ENCODE measurements at regions not wholly inside any gene's neighbourhood (a gene's known extent, or its start where the extent isn't known, plus 50 kb on each side); places are given as distances from the start of the nearest gene placed in this dataset.

- 0 out of 2 replicates have a peak, but pooled peaks have one; percentile 23 for TF ChIP-seq ZNF547 (CRISPR knock-in tag; IDR thresholded peaks at IDR 0.05)
- no peak for TF ChIP-seq ATF1 (CRISPR knock-in tag; IDR thresholded peaks at IDR 0.05)
- TF ChIP-seq CENPT (CRISPR knock-in tag; IDR thresholded peaks at IDR 0.05; ENCODE audit: low read depth) = no peak
- TF ChIP-seq ZBTB1 (CRISPR knock-in tag; IDR thresholded peaks at IDR 0.05; ENCODE audit: borderline replicate concordance) = no peak
- TF ChIP-seq ZNF781 (CRISPR knock-in tag; IDR thresholded peaks at IDR 0.05; ENCODE audit: borderline replicate concordance, not compliant biosample characterization) = no peak
- no peak for TF ChIP-seq HCFC1 (IDR thresholded peaks at IDR 0.05; ENCODE audit: low read depth, low read length)
- TF ChIP-seq PRMT3 (CRISPR knock-in tag; IDR thresholded peaks at IDR 0.05; ENCODE audit: borderline replicate concordance, low read depth) = no peak
- peak; percentile 58; the same call in 1 of the 2 replicates for TF ChIP-seq FOXA3 (CRISPR knock-in tag; IDR thresholded peaks at IDR 0.05)
- no peak for TF ChIP-seq ZNF484 (CRISPR knock-in tag; IDR thresholded peaks at IDR 0.05; ENCODE audit: borderline replicate concordance, low read depth)
- no peak for TF ChIP-seq KLF6 (CRISPR knock-in tag; IDR thresholded peaks at IDR 0.05)
- TF ChIP-seq HMG20A (CRISPR knock-in tag; IDR thresholded peaks at IDR 0.05; ENCODE audit: borderline replicate concordance) = peak; percentile 56; the same call in 1 of the 2 replicates
- TF ChIP-seq PHF21A (CRISPR knock-in tag; IDR thresholded peaks at IDR 0.05) = no peak
- TF ChIP-seq FOXP1 (IDR thresholded peaks at IDR 0.05) = no peak
- peak; percentile 48; the same call in 1 of the 2 replicates for TF ChIP-seq FOXP1 (CRISPR knock-in tag; IDR thresholded peaks at IDR 0.05)
- no peak for TF ChIP-seq ZBTB44 (CRISPR knock-in tag; IDR thresholded peaks at IDR 0.05)
- TF ChIP-seq HIVEP1 (CRISPR knock-in tag; IDR thresholded peaks at IDR 0.05) = no peak
- peak; percentile 36; the same call in 1 of the 2 replicates for TF ChIP-seq TBX3 (IDR thresholded peaks at IDR 0.05; ENCODE audit: borderline replicate concordance)
- no peak for TF ChIP-seq TIGD3 (CRISPR knock-in tag; IDR thresholded peaks at IDR 0.05; ENCODE audit: borderline replicate concordance)
- TF ChIP-seq GATAD1 (CRISPR knock-in tag; IDR thresholded peaks at IDR 0.05) = no peak
- TF ChIP-seq ZNF335 (CRISPR knock-in tag; IDR thresholded peaks at IDR 0.05) = no peak
- TF ChIP-seq RBM22 (optimal IDR thresholded peaks at IDR 0.05; ENCODE audit: low read length) = no peak
- peak; percentile 65; the same call in 1 of the 2 replicates for TF ChIP-seq SKIL (CRISPR knock-in tag; IDR thresholded peaks at IDR 0.05; ENCODE audit: borderline replicate concordance)
- 0 out of 2 replicates have a peak, but pooled peaks have one; percentile 24 for TF ChIP-seq ARID3A (IDR thresholded peaks at IDR 0.05; ENCODE audit: low read depth, low read length)
- TF ChIP-seq PREB (CRISPR knock-in tag; IDR thresholded peaks at IDR 0.05) = no peak
- TF ChIP-seq ZNF20 (CRISPR knock-in tag; IDR thresholded peaks at IDR 0.05) = no peak
These were observed 578.3 kb upstream of the TMEFF2 start (continued) for GRCh38 chr2:192773044-192773443.
